Effector CD4-positive, alpha-beta T cell (primary cell): ENCODE measurements at regions not wholly inside any gene's neighbourhood (a gene's known extent, or its start where the extent isn't known, plus 50 kb on each side); places are given as distances from the start of the nearest gene placed in this dataset.

Experiments used
- DNase-seq: peaks from one replicate; pipeline ENCODE4 v3.0.0-alpha.2; 2020

GRCh38 chr18:37712776-37713175 lies 147.2 kb upstream of the CELF4 start:
- no peak for DNase-seq

DNA sequence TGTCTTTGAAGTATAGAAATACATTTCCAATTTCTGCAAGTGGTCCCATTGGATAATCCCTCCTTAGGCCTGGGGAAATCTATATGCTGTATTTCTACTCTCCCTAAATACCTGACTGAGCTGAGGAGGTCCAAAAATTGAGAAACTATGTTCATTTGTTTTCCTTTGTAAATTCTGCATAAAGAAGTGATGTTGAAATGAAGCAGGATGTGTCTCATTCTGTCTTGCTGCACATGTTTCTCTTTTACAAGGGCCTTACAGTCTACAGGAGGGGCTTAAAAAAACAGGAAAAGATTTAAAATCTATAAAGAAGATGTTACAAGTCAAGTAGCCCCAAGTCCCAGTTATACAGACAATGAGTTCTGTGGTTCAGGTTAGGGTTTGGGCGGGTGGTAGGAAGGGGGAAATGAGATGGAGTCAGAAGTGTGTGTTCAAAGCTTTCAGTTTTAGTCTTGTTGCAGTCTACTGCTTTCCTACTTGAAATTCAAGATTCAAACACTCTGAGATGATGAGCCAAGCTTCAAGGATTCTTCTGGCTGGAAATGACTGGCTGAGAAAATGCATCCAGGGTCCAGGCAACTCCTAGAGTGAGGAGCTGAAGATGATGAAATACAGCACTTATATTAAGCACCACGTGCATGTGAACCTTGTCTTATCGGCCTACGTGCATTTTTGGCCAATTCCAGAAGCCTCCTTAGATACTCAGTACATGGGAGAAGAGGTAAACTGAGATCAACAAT lies 146.3 kb upstream of the CELF4 start:
- DNase-seq: no peak

- no peak for DNase-seq
Measured at GRCh38 chr18:37710726-37711125, 145.1 kb upstream of the CELF4 start.

GRCh38 chr18:37709740-37710139 lies 144.1 kb upstream of the CELF4 start:
- no peak for DNase-seq

DNA sequence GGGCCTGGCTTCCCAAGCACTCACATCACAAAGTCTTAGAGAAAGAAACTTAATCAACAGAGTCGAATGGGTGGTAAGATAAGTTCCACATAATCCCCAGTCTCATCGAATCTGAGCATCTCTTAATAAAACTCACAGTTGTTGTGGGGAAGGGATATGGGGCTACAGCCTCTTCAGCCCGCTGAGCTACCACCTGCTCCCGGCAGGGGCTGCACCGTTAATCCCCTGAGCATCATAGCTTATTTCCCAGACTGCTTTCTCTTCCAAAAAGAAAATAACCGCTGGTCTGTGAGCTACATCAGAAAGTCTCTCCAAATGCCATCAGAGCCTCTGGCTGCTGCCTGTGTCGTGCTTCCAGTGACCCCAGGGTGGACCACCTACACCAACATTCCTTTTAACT lies 139.4 kb upstream of the CELF4 start:
- DNase-seq: no peak

DNA sequence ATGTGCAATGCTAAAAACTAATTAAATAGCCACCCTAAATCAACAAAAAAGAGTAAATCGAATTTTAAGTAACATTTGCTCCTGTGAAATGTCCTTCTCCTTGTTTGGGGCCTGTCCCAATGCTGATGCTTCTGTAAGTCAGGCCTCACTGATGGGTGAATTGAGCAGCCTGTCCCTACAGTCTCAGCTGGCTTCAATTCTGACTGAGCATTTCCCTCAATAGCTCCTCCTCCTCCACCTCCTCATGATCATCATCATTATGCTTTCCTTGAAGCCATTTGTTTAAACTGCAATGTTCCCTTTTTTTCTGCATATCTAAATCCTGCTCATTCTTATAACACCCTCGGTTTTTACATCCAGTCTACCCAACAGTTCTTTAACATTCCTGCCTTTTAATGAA lies 137.2 kb upstream of the CELF4 start:
- DNase-seq: no peak

- DNase-seq: no peak
Measured at GRCh38 chr18:37701967-37702366, 136.4 kb upstream of the CELF4 start.

DNA sequence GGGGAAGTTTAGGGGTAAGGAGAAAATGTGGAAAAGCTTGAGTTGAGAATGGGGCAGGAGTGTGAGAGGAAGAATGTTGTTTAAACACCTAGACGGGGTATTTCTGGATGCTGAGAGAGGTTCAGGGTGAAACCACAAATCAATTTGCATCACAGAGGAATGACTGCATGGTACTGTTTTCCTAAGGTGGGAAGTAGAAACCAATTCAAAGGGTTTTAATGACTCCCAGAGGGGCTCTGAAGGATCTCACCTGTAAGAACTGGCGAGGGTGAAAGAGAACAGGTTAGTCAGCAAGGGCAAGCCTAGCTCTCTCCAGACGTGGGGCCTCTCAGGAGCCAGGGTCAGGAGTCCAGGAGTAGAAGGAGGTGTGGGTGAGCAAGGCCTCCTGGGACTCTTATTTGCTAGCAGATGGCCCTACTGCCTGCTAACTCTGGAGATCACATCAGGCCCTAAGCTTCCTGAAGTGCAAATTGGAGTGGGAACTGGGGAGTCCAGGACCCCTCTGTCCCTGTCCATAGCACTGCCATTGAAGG lies 133.0 kb upstream of the CELF4 start:
- no peak for DNase-seq

GRCh38 chr18:37694516-37694915 lies 128.9 kb upstream of the CELF4 start:
- DNase-seq: no peak

- DNase-seq: no peak
Measured at GRCh38 chr18:37691162-37691561, 125.6 kb upstream of the CELF4 start.

- DNase-seq: no peak
Measured at GRCh38 chr18:37689841-37690240, 124.2 kb upstream of the CELF4 start.

DNA sequence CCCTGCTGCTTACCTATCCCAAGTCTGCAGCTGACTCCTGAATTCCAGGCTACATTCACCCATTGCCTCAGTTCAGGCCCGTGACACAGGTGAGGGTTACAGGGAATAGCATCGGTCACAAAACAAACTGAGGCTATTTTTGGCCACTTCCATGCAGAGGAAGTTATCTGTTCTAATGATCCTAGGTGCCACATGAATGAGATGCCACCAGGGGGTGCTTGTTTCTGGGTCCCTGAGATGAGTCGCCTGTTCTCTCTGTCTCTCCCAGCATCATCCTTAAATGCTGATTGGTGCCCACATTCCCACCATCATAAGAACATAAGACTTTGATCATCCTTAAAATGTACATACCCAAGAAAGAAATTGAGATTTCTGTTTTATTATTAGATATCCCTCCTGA lies 119.0 kb upstream of the CELF4 start:
- DNase-seq: no peak

DNA sequence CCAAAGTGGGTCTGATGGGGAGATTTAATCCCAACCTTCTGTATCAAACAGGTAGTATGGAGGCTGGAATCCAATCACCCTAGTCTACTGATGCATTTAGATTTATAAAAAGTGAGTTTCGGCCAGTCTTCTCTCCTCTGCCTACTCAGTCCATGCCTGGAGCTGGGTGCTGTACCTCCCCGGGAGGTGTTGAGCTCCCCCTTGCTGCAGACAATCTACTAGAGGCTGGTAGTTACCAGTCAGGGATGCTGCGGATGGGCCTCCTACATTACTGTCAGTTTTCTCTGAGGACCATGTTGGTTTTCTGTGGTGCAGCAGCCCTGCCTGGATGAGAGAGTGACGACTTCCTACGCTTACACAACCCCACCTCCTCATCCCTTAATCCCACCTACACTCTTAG lies 118.6 kb upstream of the CELF4 start:
- no peak for DNase-seq

DNA sequence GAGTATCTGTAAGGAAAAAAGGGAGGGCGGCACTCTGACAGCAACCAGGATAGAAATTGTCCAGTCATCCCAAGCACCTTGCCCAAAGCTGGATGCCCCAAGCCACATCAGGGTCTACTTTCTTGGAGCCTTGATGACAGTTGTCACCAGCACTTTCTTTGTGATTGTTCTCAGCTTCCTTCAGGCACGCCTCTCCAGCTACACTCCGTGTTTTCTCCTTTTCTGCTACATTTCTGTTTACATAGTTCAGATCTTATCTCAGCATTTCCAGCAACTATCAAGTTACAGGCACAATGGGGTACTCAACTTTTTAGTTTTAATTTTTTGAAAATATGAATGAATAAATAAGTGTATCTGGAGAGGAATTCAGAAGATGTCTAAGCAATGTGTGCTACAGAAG lies 115.3 kb upstream of the CELF4 start:
- DNase-seq: no peak

DNA sequence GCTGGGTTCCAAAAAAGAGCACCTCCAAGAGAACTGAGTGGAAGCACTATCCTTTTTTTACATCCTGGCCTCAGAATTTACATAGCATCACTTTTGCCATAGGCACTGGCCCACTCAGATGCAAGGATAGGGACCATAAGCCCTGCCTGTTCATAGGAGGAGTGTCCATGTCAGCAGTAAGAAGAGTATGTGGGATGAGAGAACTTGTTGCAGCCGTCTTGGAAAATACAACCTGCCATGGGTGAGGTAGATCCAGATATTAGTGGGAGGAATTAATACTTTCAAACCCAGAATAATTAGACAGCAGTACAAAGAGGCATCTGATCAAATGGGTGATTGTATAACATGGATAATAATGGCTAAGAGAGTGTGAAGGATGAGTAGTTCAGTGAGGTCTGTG lies 110.7 kb upstream of the CELF4 start:
- no peak for DNase-seq

- DNase-seq: no peak
Measured at GRCh38 chr18:37675699-37676098, 110.1 kb upstream of the CELF4 start.

DNA sequence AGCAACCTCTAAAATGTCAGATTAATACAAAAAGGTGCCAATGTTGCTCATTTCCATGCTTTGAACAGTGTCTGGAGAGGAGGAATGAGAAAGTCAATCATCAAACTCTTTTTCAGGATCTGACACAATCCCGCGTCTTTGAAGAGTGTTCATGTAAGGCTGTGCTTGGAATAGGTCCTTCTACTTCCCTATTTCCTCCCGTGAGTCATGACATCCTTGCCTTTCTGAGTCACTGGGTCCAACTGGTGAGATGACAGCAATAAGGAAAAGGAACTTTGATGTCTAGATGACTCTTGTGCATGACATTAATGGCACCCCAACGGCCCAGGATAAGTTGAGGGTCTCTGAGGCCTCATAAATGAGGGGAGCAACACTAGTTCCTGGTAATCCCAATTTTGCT lies 109.0 kb upstream of the CELF4 start:
- DNase-seq: no peak

DNA sequence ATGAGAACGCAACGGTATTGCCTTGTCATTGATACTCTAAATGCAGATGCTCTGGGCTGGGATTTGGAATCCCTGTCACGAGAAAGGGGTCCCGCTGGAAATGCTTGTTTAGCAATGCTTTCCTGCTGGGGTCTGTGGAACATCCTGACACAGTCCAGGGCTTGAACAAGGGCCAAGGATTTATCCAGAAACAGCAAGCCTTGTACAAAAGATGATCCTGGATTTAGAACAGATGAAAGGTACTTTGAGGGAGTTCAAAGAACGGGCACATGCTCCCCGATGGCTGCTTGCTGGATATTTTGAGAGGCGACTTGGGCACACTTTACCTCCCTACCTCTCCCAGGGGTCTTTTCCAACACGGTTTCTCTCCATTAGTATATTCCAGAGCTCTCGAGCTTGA lies 108.1 kb upstream of the CELF4 start:
- DNase-seq: no peak

DNA sequence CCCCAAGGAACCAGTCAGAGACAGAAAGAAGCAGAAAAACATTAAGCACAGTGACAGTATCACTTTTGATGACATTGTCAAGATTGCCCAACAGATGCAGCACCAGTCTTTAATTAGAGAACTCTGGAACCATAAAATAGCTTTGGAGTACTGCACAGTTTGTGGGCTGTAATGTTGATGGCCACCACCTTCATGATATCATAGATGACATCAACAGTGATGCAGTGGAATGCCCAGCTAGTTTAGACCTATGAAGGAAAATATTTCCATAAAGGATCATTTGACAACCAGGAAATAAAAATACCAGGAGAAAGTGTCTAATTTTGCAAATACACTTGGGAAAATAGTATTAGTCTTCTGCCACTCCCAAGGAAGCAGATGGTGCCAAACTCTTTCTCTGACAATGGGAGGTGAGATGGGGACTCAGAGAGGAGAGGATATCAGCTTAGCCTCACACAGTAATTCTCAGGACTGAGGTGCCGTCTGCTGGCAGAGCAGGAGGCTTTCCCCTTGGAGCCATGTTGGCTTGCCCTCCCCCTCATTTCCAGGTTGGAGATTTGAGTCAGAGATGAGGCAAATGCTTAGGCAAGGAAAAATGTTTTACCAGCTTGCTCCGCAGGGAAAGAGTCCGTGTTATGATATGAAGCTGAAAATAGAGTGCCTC lies 107.5 kb upstream of the CELF4 start:
- no peak for DNase-seq

- DNase-seq: no peak
Measured at GRCh38 chr18:37672001-37672400, 106.4 kb upstream of the CELF4 start.

- no peak for DNase-seq
Measured at GRCh38 chr18:37671530-37671929, 105.9 kb upstream of the CELF4 start.

DNA sequence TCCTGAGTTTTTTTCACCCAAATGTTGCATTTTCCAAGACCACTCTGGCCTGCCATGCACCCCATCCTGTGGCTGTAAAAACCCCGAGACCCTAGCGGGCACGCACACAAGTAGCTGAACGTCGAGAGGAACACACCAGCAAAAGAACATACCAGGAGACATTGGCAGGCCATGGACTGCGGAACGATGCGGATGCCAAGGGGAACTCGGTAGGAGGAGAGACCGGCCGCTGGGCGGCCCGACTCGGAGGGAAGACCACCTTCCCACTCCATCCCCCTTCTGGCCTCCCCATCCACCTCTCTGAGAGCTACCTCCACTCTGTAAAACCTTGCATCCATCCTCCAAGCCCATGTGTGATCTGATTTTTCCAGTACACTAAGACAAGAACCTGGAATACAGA lies 105.5 kb upstream of the CELF4 start:
- DNase-seq: no peak

DNA sequence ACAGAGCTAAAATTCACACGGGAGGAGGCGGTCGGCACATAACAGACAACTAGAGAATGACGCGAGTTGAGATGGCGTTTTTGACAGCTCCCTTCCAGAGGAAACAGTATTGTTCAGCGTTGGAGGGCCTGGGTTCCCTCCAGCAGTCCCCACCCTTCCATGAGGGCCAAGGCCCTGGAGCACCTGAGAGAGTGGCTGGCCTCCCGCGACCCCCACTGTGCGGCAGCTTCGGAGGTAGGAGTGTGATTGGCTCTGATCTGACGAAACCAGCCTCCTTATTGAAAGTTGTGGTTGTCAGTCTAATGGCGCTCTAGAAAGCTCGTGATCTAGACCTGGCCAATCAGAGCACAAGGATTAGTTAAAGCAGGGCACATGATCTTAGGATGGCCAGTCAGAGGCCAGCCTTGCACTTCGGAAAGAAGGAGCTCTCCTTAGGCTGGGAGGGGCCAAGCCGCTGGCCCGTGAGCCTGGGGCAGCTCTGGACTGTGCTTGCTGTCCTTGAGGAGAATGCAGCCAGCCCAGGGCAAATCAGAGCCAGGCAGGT lies 104.5 kb upstream of the CELF4 start:
- no peak for DNase-seq
